GM12878 (cell line): ENCODE measurements at regions not wholly inside any gene's neighbourhood (a gene's known extent, or its start where the extent isn't known, plus 50 kb on each side); places are given as distances from the start of the nearest gene placed in this dataset.

Experiments
- ATF2 ChIP-seq: IDR thresholded peaks from 2 replicates; pipeline ENCODE4 v1.6.1; 2012; ENCODE audit warnings: low read length, inconsistent platforms
- BRCA1 ChIP-seq: IDR thresholded peaks from 2 replicates; pipeline ENCODE4 v1.6.1; 2011; ENCODE audit warnings: low read depth, low read length, improper control_type of control experiment
- E2F4 ChIP-seq: IDR thresholded peaks from 2 replicates; pipeline ENCODE4 v1.6.1; 2012; ENCODE audit warnings: low read depth, low read length, improper control_type of control experiment
- FOXK2 ChIP-seq: fragments of 450-650 bp; IDR thresholded peaks from 2 replicates; pipeline ENCODE4 v1.6.1; 2017; ENCODE audit warnings: mild to moderate bottlenecking, moderate library complexity
- RAD21 ChIP-seq: IDR thresholded peaks from 2 replicates; pipeline ENCODE4 v1.6.1; 2011; ENCODE audit warnings: mild to moderate bottlenecking, low read depth, low read length, moderate library complexity; ENCODE audit not compliant: insufficient read depth
- USF1 ChIP-seq: IDR thresholded peaks from 2 replicates; pipeline ENCODE4 v1.6.1; 2011; ENCODE audit warnings: borderline replicate concordance, low read depth, mild to moderate bottlenecking, moderate library complexity, mixed read lengths, low read length; ENCODE audit not compliant: insufficient read depth; ENCODE audit errors: extremely low read length
- ZBTB40 ChIP-seq: fragments of 450-650 bp; IDR thresholded peaks from 2 replicates; pipeline ENCODE4 v1.6.1; 2016; ENCODE audit warnings: mild to moderate bottlenecking, moderate library complexity, borderline replicate concordance

- TF ChIP-seq ZBTB40 (no peak), BRCA1 (no peak), USF1 (no peak), E2F4 (no peak), RAD21 (no peak), ATF2 (no peak), FOXK2 (no peak)
These were observed 86.3 kb upstream of the AMN1 start (continued) for GRCh38 chr12:31815096-31815495.
